GM19351 (cell line): ENCODE measurements at regions not wholly inside any gene's neighbourhood (a gene's known extent, or its start where the extent isn't known, plus 50 kb on each side); places are given as distances from the start of the nearest gene placed in this dataset.
A peak's percentile ranks its signal among the peaks of the same experiment; 100 is the strongest.

Experiments used
- ATAC-seq: cut with Tn5 transposase; IDR thresholded peaks from one replicate; pipeline ENCODE4 v1.9.1; 2021; ENCODE audit warnings: mild to moderate bottlenecking, moderate library complexity; ENCODE audit not compliant: unreplicated experiment

- no peak for ATAC-seq
Measured at GRCh38 chr1:60487565-60488345, 414.2 kb upstream of the C1orf87 start.

GRCh38 chr1:60483509-60483908, 409.9 kb upstream of the C1orf87 start:
- no peak for ATAC-seq

- ATAC-seq, result no peak
Measured at GRCh38 chr1:60470246-60470645, 396.7 kb upstream of the C1orf87 start.

- ATAC-seq, result no peak
Measured at GRCh38 chr1:60463786-60464185, 390.2 kb upstream of the C1orf87 start.

- no peak for ATAC-seq
Measured at GRCh38 chr1:60463146-60463545, 389.6 kb upstream of the C1orf87 start.

- no peak for ATAC-seq
Measured at GRCh38 chr1:60461925-60462595, 388.5 kb upstream of the C1orf87 start.

GRCh38 chr1:60458111-60458510, 384.5 kb upstream of the C1orf87 start:
- no peak for ATAC-seq

GRCh38 chr1:60449876-60450275, 376.3 kb upstream of the C1orf87 start:
- ATAC-seq, result no peak

- ATAC-seq, result no peak
Measured at GRCh38 chr1:60448850-60449249, 375.3 kb upstream of the C1orf87 start.

GRCh38 chr1:60444680-60445079, 371.1 kb upstream of the C1orf87 start:
- no peak for ATAC-seq

GRCh38 chr1:60436186-60436585, 362.6 kb upstream of the C1orf87 start:
- no peak for ATAC-seq

GRCh38 chr1:60431593-60431992, 358.0 kb upstream of the C1orf87 start:
- no peak for ATAC-seq

- ATAC-seq, result no peak
Measured at GRCh38 chr1:60430375-60430774, 356.8 kb upstream of the C1orf87 start.

- ATAC-seq, result no peak
Measured at GRCh38 chr1:60428127-60428526, 354.6 kb upstream of the C1orf87 start.

- no peak for ATAC-seq
Measured at GRCh38 chr1:60427701-60428100, 354.1 kb upstream of the C1orf87 start.

GRCh38 chr1:60427194-60427593, 353.6 kb upstream of the C1orf87 start:
- no peak for ATAC-seq

- peak; percentile 73 for ATAC-seq
Measured at GRCh38 chr1:60425528-60425927, 352.0 kb upstream of the C1orf87 start.

GRCh38 chr1:60423146-60423780, 349.7 kb upstream of the C1orf87 start:
- ATAC-seq, result no peak

- no peak for ATAC-seq
Measured at GRCh38 chr1:60421965-60422364, 348.4 kb upstream of the C1orf87 start.

GRCh38 chr1:60419023-60419422, 345.5 kb upstream of the C1orf87 start:
- no peak for ATAC-seq

GRCh38 chr1:60415696-60416095, 342.1 kb upstream of the C1orf87 start:
- ATAC-seq, result no peak

GRCh38 chr1:60413091-60413490, 339.5 kb upstream of the C1orf87 start:
- ATAC-seq, result no peak
